Activated T-helper 1 cell treated with anti-CD3 and anti-CD28 coated beads, Interleukin-12 subunit alpha, Interleukin-12 subunit beta, Interleukin-2, Interleukin-4 antibody, amounts not matched to agents 30 ng/mL and 10 ng/mL and 1 ng/mL, durations not matched to agents 14 hours and 24 hours and 36 hours (primary cell): ENCODE measurements at regions not wholly inside any gene's neighbourhood (a gene's known extent, or its start where the extent isn't known, plus 50 kb on each side); places are given as distances from the start of the nearest gene placed in this dataset.
A peak's percentile ranks its signal among the peaks of the same experiment; 100 is the strongest.
"Not testable (repeated sequence)": the region's sequence is repeated elsewhere in the genome, so short reads cannot be mapped to it uniquely, and the experiment has no call there.

ENCODE experiments used
- DNase-seq: peaks from one replicate; pipeline ENCODE4 v3.0.0; 2021; ENCODE audit warnings: low spot score
- H3K27ac Mint-ChIP-seq: one replicate; pipeline ENCODE4 v1.8.0; 2021; ENCODE audit warnings: mild to moderate bottlenecking, mixed read lengths
- H3K27me3 Mint-ChIP-seq: one replicate; pipeline ENCODE4 v1.8.0; 2022; ENCODE audit warnings: mild to moderate bottlenecking, moderate library complexity, mixed read lengths; ENCODE audit not compliant: insufficient read depth
- H3K36me3 Mint-ChIP-seq: one replicate; pipeline ENCODE4 v1.8.0; 2021; ENCODE audit warnings: low read depth, mixed read lengths
- H3K4me1 Mint-ChIP-seq: one replicate; pipeline ENCODE4 v1.8.0; 2021; ENCODE audit warnings: low read depth, mixed read lengths
- H3K4me3 Mint-ChIP-seq: one replicate; pipeline ENCODE4 v1.8.0; 2021; ENCODE audit warnings: mild to moderate bottlenecking, moderate library complexity, mixed read lengths
- H3K9me3 Mint-ChIP-seq: one replicate; pipeline ENCODE4 v1.8.0; 2021; ENCODE audit warnings: mixed read lengths
- intact Hi-C: fragments of 100-400 bp; cut with micrococcal nuclease; formaldehyde crosslinking; loops from one replicate; pipeline ENCODE4 v1.15.1; 2024

- H3K27ac Mint-ChIP-seq, result no peak overlapping the region
- H3K36me3 Mint-ChIP-seq, result no peaks in the 10 kb centered on the region
- intact Hi-C loops, result no loop called here
- H3K4me3 Mint-ChIP-seq, result no peak overlapping the region
- no peaks in the 10 kb centered on the region for H3K9me3 Mint-ChIP-seq
- no peaks in the 10 kb centered on the region for H3K27me3 Mint-ChIP-seq
- no peaks in the 10 kb centered on the region for H3K4me1 Mint-ChIP-seq
- DNase-seq, result no peak
Observed at GRCh38 chr9:74138182-74138581, 359.0 kb upstream of the RORB start.

- Mint-ChIP-seq H3K27ac (no peak overlapping the region), H3K36me3 (no peaks in the 10 kb centered on the region), H3K4me3 (no peak overlapping the region), H3K4me1 (no peaks in the 10 kb centered on the region), H3K9me3 (no peaks in the 10 kb centered on the region), H3K27me3 (no peaks in the 10 kb centered on the region)
- intact Hi-C loops, result no loop called here
- no peak for DNase-seq
Observed at GRCh38 chr9:74140141-74140540, 357.0 kb upstream of the RORB start.

- Mint-ChIP-seq H3K4me3 (no peak overlapping the region), H3K4me1 (no peaks in the 10 kb centered on the region), H3K27ac (no peak overlapping the region), H3K36me3 (no peaks in the 10 kb centered on the region), H3K27me3 (no peaks in the 10 kb centered on the region), H3K9me3 (no peaks in the 10 kb centered on the region)
- intact Hi-C loops, result no loop called here
- no peak for DNase-seq
Observed at GRCh38 chr9:74147906-74148305, 349.2 kb upstream of the RORB start.

- H3K36me3 Mint-ChIP-seq, result no peaks in the 10 kb centered on the region
- H3K27me3 Mint-ChIP-seq, result no peaks in the 10 kb centered on the region
- no peaks in the 10 kb centered on the region for H3K4me1 Mint-ChIP-seq
- intact Hi-C loops, result no loop called here
- no peak overlapping the region for H3K27ac Mint-ChIP-seq
- peaks cover 11% of the 10 kb centered on the region for H3K9me3 Mint-ChIP-seq
- no peak for DNase-seq
- no peak overlapping the region for H3K4me3 Mint-ChIP-seq
Observed at GRCh38 chr9:74172874-74173273, 324.3 kb upstream of the RORB start.

GRCh38 chr9:74173284-74173683, 323.9 kb upstream of the RORB start:
- H3K4me1 Mint-ChIP-seq, result no peaks in the 10 kb centered on the region
- no peak overlapping the region for H3K27ac Mint-ChIP-seq
- no peak for DNase-seq
- no peaks in the 10 kb centered on the region for H3K36me3 Mint-ChIP-seq
- no peaks in the 10 kb centered on the region for H3K27me3 Mint-ChIP-seq
- intact Hi-C loops, result no loop called here
- peaks cover 7% of the 10 kb centered on the region for H3K9me3 Mint-ChIP-seq
- H3K4me3 Mint-ChIP-seq, result no peak overlapping the region

- DNase-seq, H3K27ac Mint-ChIP-seq, H3K27me3 Mint-ChIP-seq, H3K4me1 Mint-ChIP-seq, H3K9me3 Mint-ChIP-seq, H3K4me3 Mint-ChIP-seq, intact Hi-C loops, H3K36me3 Mint-ChIP-seq: not testable (repeated sequence)
Observed at GRCh38 chr9:74197771-74198170, 299.4 kb upstream of the RORB start.

GRCh38 chr9:74205056-74205455, 292.1 kb upstream of the RORB start:
- no peak overlapping the region for H3K4me3 Mint-ChIP-seq
- H3K36me3 Mint-ChIP-seq, result no peaks in the 10 kb centered on the region
- no peaks in the 10 kb centered on the region for H3K9me3 Mint-ChIP-seq
- no peak for DNase-seq
- intact Hi-C loops, result no loop called here
- H3K27ac Mint-ChIP-seq, result no peak overlapping the region
- no peaks in the 10 kb centered on the region for H3K4me1 Mint-ChIP-seq
- no peaks in the 10 kb centered on the region for H3K27me3 Mint-ChIP-seq

- H3K27me3 Mint-ChIP-seq, result peaks cover 2% of the 10 kb centered on the region
- DNase-seq, result no peak
- intact Hi-C loops, result no loop called here
- H3K9me3 Mint-ChIP-seq, result peaks cover 24% of the 10 kb centered on the region
- H3K27ac Mint-ChIP-seq, result no peak overlapping the region
- peaks cover 2% of the 10 kb centered on the region for H3K36me3 Mint-ChIP-seq
- H3K4me1 Mint-ChIP-seq, result no peaks in the 10 kb centered on the region
- H3K4me3 Mint-ChIP-seq, result no peak overlapping the region
Observed at GRCh38 chr9:74218385-74219063, 278.6 kb upstream of the RORB start.

GRCh38 chr9:74220327-74220726, 276.8 kb upstream of the RORB start:
- Mint-ChIP-seq H3K27me3 (peaks cover 2% of the 10 kb centered on the region), H3K4me1 (no peaks in the 10 kb centered on the region), H3K36me3 (peaks cover 2% of the 10 kb centered on the region), H3K9me3 (peaks cover 18% of the 10 kb centered on the region), H3K27ac (no peak overlapping the region), H3K4me3 (no peak overlapping the region)
- DNase-seq, result no peak
- intact Hi-C loops, result no loop called here

GRCh38 chr9:74236857-74237256, 260.3 kb upstream of the RORB start:
- Mint-ChIP-seq H3K9me3 (peaks cover 39% of the 10 kb centered on the region), H3K4me3 (no peak overlapping the region), H3K27me3 (no peaks in the 10 kb centered on the region), H3K4me1 (no peaks in the 10 kb centered on the region), H3K27ac (no peak overlapping the region), H3K36me3 (no peaks in the 10 kb centered on the region)
- no peak for DNase-seq
- intact Hi-C loops, result no loop called here

GRCh38 chr9:74245866-74246497, 251.2 kb upstream of the RORB start:
- H3K4me1 Mint-ChIP-seq, result peaks cover 15% of the 10 kb centered on the region
- H3K36me3 Mint-ChIP-seq, result peaks cover 18% of the 10 kb centered on the region
- H3K9me3 Mint-ChIP-seq, result peaks cover 45% of the 10 kb centered on the region
- intact Hi-C loops, result loop anchor here (10.0 kb wide), 1 partner anchor 79 kb away; no protein-coding TSS in a partner anchor
- no peaks in the 10 kb centered on the region for H3K27me3 Mint-ChIP-seq
- peak overlapping the region; percentile 86 for H3K27ac Mint-ChIP-seq
- H3K4me3 Mint-ChIP-seq, result peak overlapping the region; percentile 45
- no peak for DNase-seq

- no peaks in the 10 kb centered on the region for H3K4me1 Mint-ChIP-seq
Observed at GRCh38 chr9:74255489-74255984, 241.6 kb upstream of the RORB start.

GRCh38 chr9:74275872-74276508, 221.1 kb upstream of the RORB start:
- Mint-ChIP-seq H3K9me3 (no peaks in the 10 kb centered on the region), H3K4me3 (no peak overlapping the region), H3K4me1 (peaks cover 21% of the 10 kb centered on the region), H3K27me3 (peaks cover 3% of the 10 kb centered on the region), H3K27ac (no peak overlapping the region), H3K36me3 (peaks cover 3% of the 10 kb centered on the region)
- intact Hi-C loops, result no loop called here
- no peak for DNase-seq

More at GRCh38 chr9:74255489-74255984, 241.6 kb upstream of the RORB start:
- no peaks in the 10 kb centered on the region for H3K9me3 Mint-ChIP-seq
- no peaks in the 10 kb centered on the region for H3K27me3 Mint-ChIP-seq
- no peak overlapping the region for H3K27ac Mint-ChIP-seq
- intact Hi-C loops, result no loop called here
- no peak for DNase-seq
- H3K36me3 Mint-ChIP-seq, result no peaks in the 10 kb centered on the region
- no peak overlapping the region for H3K4me3 Mint-ChIP-seq
